Lung (tissue), 11 donors: ENCODE measurements at regions not wholly inside any gene's neighbourhood (a gene's known extent, or its start where the extent isn't known, plus 50 kb on each side); places are given as distances from the start of the nearest gene placed in this dataset.

Experiments
- ATAC-seq: fragments of 200-7000 bp; cut with Tn5 transposase; one replicate; pipeline ENCODE4 v1.9.1; 2020; ENCODE audit warnings: moderate number of reproducible peaks; ENCODE audit not compliant: insufficient read depth, low FRiP score
- DNase-seq, 3 donors: peaks; one replicate each; pipeline ENCODE4 v3.0.0-alpha.2; 2013 to 2017
- H3K27ac ChIP-seq, 2 donors: one replicate each; pipeline ENCODE4 v1.5.1; 2013; ENCODE audit warnings: mild to moderate bottlenecking in 2 of 2, moderate library complexity in 2 of 2, control low read depth in 1 of 2, inconsistent platforms in 1 of 2, low read depth in 1 of 2, low read length in 1 of 2
- H3K27me3 ChIP-seq, 3 donors: one replicate each; pipeline ENCODE4 v1.5.1; 2013; ENCODE audit warnings: low read length in 2 of 3; ENCODE audit not compliant: control insufficient read depth in 3 of 3, insufficient read depth in 3 of 3
- H3K36me3 ChIP-seq, 4 donors: one replicate each; pipeline ENCODE4 v1.5.1; 2013; ENCODE audit warnings: low read length in 4 of 4, mild to moderate bottlenecking in 1 of 4, moderate library complexity in 1 of 4; ENCODE audit not compliant: control insufficient read depth in 4 of 4, insufficient read depth in 4 of 4
- H3K4me1 ChIP-seq, 5 donors: one replicate each; pipeline ENCODE4 v1.5.1; 2013; ENCODE audit warnings: low read length in 5 of 5, mild to moderate bottlenecking in 2 of 5, moderate library complexity in 1 of 5; ENCODE audit not compliant: control insufficient read depth in 5 of 5, insufficient read depth in 5 of 5
- H3K4me3 ChIP-seq: one replicate; pipeline ENCODE4 v1.5.1; 2013; ENCODE audit warnings: mild to moderate bottlenecking, control low read depth, moderate library complexity
- H3K9ac ChIP-seq, 2 donors: one replicate each; pipeline ENCODE4 v1.5.1; 2013; ENCODE audit warnings: low read length in 2 of 2, control low read depth in 1 of 2; ENCODE audit not compliant: insufficient read depth in 1 of 2
- H3K9me3 ChIP-seq, 4 donors: one replicate each; pipeline ENCODE4 v1.5.1; 2013; ENCODE audit warnings: low read length in 3 of 4, mild to moderate bottlenecking in 1 of 4, moderate library complexity in 1 of 4; ENCODE audit not compliant: control insufficient read depth in 4 of 4, insufficient read depth in 3 of 4
- CTCF ChIP-seq: IDR thresholded peaks from 2 replicates; pipeline ENCODE4 v1.5.1; 2012; ENCODE audit warnings: mild to moderate bottlenecking; ENCODE audit errors: control extremely low read depth, extremely low read depth
- WGBS, 2 donors: extraction: QIAGEN DNeasy Blood & Tissue Kit; methylation state at CpG; one replicate each; pipeline ENCODE4 v1.1.7; 2013; 5-methylcytosine and 5-hydroxymethylcytosine counted together
- donor health status: control.
- donor health status: control.
- donor health status: Bipolar disorder and iron deficiency.
- donor health status: healthy.
- donor health status: DM: yes; HTN: yes; CAD: no.

DNA sequence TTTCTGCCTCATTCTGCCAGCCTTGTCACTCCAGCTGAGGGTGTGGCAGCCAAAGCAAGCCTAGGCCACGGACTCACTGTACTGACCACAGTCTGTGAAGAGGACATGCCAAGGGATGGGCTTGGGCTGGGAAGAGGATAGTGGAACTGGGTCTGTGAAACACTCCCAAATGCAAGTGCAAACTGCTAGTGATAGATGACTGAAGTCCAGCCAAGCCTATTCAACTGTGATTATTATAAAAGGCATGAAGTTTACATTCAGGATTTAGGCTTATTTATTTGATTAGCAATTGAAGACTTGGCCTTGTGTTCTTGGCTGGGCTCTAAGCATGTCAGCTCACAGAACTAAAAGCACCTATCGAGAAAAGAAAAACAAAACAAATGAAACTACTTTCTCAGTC lies 84.9 kb upstream of the UBE2E1 start:
- H3K4me1 ChIP-seq = peaks cover 0 to 2% (median 0%) of the 10 kb centered on the region in 5 donors
- no peak overlapping the region for H3K4me3 ChIP-seq
- H3K36me3 ChIP-seq = no peaks in the 10 kb centered on the region
- no peaks in the 10 kb centered on the region for H3K9me3 ChIP-seq
- DNase-seq (peak in 2 of 3 donors; percentile 48 to 60), ATAC-seq (no peak)
- no peaks in the 10 kb centered on the region for H3K27me3 ChIP-seq
- no peak overlapping the region for H3K27ac ChIP-seq
- no peak for TF ChIP-seq CTCF
- 29 to 80% methylated on average over 2 of the region's 2 CpGs for WGBS, 2 donors
- no peak overlapping the region for H3K9ac ChIP-seq

GRCh38 chr3:23723141-23723540 lies 82.6 kb upstream of the UBE2E1 start:
- peaks cover 0 to 2% (median 0%) of the 10 kb centered on the region in 5 donors for H3K4me1 ChIP-seq
- DNase-seq (no peak), ATAC-seq (no peak)
- H3K27me3 ChIP-seq = no peaks in the 10 kb centered on the region
- 95 to 96% methylated on average over 5 of the region's 5 CpGs for WGBS, 2 donors
- H3K36me3 ChIP-seq = no peaks in the 10 kb centered on the region
- no peak overlapping the region for H3K4me3 ChIP-seq
- no peak for TF ChIP-seq CTCF
- H3K9me3 ChIP-seq = no peaks in the 10 kb centered on the region
- no peak overlapping the region for H3K9ac ChIP-seq
- H3K27ac ChIP-seq = no peak overlapping the region

- no peak for ATAC-seq
- no peaks in the 10 kb centered on the region for H3K9me3 ChIP-seq
Observed at GRCh38 chr3:23723930-23724329, 81.8 kb upstream of the UBE2E1 start.

More at GRCh38 chr3:23723930-23724329, 81.8 kb upstream of the UBE2E1 start:
- Histone ChIP-seq H3K27ac (no peak overlapping the region), H3K27me3 (no peaks in the 10 kb centered on the region), H3K9ac (no peak overlapping the region), H3K36me3 (no peaks in the 10 kb centered on the region), H3K4me3 (no peak overlapping the region), H3K4me1 (peaks cover 0 to 2% (median 0%) of the 10 kb centered on the region in 5 donors)
- TF ChIP-seq CTCF = no peak
- no peak for DNase-seq
